Fibroblast of the conjunctiva (primary cell): ENCODE measurements at regions not wholly inside any gene's neighbourhood (a gene's known extent, or its start where the extent isn't known, plus 50 kb on each side); places are given as distances from the start of the nearest gene placed in this dataset.

Experiments used
- DNase-seq: peaks from one replicate; pipeline ENCODE4 v3.0.0-alpha.2; 2010; ENCODE audit warnings: low read depth

GRCh38 chr5:14090755-14091154 is 52.4 kb upstream of the TRIO start:
- DNase-seq: no peak

DNA sequence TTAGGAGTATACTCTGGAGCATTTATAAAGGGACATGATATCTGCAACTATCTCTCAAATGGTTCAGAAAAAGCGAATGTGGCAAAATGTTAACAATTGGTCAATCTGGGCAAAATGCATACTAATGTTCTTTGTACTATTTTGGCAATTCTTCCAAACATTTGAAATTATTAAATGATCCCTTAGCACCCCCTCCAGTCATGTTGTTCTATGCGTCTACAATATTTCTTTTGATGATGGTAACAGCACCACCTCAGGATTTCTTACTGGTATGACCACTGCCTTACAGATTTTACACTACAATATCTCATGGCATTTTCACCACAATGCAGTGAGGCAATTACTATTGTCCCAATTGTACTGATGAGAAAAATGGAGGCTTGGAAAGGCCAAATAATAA is 52.9 kb upstream of the TRIO start:
- DNase-seq: no peak

- DNase-seq: no peak
Observed at GRCh38 chr5:14089198-14089597, 53.9 kb upstream of the TRIO start.

DNA sequence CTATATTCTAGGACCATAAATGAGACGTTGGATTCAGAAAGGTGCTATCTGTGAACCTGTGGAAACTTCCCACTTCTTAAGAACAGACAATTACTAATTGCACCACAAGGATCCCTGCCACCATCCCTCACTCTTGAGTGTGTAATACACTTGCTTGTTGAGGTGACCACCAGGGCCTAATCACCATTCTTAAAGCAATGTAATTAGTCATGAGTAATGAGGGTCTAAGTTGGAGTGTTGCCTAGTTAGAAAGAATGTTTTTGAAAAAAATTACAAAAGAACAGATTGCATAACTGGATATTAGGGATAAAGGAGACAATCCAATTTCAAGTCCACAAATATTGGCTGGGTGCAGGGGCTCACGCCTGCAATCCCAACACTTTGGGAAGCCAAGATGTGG is 56.9 kb upstream of the TRIO start:
- no peak for DNase-seq

DNA sequence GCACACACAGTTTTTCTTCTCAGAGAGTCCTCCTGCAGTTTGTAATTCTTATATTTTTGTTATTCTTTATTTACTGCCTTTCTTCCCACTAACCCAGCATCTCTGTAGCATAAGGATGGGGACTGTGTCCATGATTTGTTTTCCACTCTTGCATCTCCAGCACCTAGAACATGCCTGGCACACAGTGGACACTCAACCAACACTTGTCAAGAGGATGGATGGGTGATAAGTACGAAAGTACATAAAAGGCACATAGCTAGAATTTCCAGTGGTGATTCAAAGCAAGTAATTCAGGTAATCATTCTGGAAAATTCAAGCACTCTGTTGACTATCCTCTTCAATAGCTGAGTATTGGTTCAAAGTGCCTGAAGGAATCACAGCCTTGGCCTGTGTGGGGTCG is 60.2 kb upstream of the TRIO start:
- DNase-seq: no peak

GRCh38 chr5:14082523-14082922 is 60.6 kb upstream of the TRIO start:
- no peak for DNase-seq

GRCh38 chr5:14081791-14082190 is 61.4 kb upstream of the TRIO start:
- no peak for DNase-seq

- no peak for DNase-seq
Observed at GRCh38 chr5:14078716-14079115, 64.4 kb upstream of the TRIO start.

DNA sequence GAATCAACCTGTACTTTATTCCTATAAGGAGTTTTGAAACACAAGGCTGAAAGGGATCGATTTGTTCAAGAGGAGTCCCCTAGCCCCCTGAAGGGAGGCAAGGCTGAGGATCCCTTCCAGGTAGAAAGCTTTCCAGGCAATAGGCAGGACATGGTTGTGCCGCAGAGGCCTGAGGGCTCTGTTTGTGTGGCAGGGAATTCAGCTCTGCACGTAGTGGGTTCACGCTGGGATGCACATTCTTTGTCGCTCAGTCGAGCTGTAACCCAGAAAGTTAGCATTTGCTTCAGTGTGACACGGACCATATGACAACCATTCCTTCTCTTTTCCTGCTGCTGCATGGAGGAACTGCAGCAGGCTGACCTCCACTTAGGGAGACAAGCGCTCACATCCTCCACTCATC is 65.6 kb upstream of the TRIO start:
- no peak for DNase-seq

- no peak for DNase-seq
Observed at GRCh38 chr5:14076561-14076960, 66.6 kb upstream of the TRIO start.

DNA sequence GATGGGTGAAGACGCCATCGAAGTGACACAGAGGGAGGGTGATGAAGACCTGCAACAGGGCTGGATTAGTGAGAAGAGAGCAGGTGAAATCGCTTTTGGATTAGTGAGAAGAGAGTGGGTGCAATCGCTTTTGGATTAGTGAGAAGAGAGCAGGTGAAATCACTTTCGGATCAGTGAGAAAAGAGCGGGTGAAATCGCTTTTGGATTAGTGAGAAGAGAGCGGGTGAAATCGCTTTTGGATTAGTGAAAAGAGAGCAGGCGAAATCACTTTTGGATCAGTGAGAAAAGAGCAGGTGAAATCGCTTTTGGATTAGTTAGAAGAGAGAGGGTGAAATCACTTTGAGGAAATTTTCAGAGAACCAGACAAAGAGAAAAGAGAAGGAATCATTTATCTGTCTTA is 67.2 kb upstream of the TRIO start:
- no peak for DNase-seq

- no peak for DNase-seq
Observed at GRCh38 chr5:14071433-14071832, 71.7 kb upstream of the TRIO start.

GRCh38 chr5:14069021-14069420 is 74.1 kb upstream of the TRIO start:
- no peak for DNase-seq

DNA sequence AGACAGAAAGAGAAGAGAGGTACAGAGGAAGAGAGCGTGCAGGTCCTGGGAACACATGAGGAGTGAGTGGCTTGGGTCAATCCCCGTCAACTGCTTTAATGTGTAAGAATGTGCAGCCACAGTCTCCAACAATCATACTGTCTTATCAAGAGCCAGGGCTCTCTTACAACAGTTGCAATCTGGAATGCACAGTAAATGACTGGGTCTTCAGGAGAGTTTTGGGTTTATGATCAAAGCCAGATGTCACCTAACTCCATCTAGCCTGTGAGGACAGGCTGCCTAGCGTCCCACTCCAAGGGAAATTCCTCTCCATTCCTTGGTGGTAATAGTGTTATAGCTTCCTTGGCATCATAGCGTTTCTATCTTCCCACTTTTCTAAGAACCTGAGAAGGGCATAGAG is 75.0 kb upstream of the TRIO start:
- no peak for DNase-seq

DNA sequence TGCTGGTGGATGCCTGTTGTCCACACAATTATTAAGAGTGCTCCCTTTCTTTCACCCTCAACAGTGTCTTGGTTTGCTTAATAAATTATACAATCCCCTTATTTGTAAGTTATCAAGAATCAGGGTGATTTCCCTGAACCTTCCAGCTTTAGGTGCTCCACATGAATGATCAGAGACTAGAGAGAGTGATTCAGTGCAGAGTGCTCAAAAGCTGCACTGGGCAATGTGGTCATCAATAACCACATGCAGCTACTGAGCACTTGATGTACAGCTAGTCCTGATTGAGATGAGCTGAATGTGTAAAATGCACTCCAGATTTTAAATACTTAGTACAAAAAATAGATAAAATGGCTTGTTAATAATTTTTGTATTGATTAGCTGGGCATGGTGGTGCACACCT is 76.8 kb upstream of the TRIO start:
- no peak for DNase-seq

- DNase-seq: no peak
Observed at GRCh38 chr5:14064841-14065240, 78.3 kb upstream of the TRIO start.

GRCh38 chr5:14063691-14064090 is 79.5 kb upstream of the TRIO start:
- DNase-seq: no peak

DNA sequence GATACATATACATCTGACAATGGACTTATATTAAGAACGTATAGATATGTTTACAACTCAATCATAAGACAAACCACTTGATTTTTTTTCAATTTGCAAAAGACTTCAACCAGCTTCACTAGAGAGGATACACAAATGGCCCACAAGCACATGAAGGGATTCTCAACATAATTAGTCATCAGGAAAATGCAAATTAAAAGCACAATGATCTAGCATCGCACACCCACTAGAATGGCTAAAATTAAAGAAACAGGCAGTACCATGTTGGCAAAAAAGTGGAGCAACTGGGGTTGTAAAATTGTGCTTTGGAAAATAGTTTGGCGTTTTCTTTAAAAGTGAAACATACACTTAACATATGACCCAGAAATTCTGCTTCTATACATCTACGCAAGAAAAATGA is 80.0 kb upstream of the TRIO start:
- no peak for DNase-seq

DNA sequence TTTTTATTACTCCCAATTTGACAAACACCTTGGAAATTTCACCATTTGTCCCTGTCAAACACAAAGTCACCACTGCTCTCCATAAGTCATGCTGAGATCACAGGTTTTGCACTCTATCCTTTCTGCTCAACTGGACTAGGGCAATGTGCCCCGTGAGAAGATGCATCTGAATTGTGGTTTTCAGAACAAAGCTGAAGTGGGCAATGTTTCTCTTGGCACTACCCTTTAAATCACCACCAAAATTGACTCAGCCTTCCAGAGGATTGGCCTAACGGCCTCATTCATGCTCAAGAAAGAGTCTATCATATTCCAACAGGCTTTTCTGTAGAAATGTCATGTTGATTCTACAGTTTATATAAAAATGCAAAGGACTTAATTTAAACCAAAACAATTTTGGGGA is 81.0 kb upstream of the TRIO start:
- no peak for DNase-seq

GRCh38 chr5:14061106-14061505 is 82.0 kb upstream of the TRIO start:
- DNase-seq: no peak

DNA sequence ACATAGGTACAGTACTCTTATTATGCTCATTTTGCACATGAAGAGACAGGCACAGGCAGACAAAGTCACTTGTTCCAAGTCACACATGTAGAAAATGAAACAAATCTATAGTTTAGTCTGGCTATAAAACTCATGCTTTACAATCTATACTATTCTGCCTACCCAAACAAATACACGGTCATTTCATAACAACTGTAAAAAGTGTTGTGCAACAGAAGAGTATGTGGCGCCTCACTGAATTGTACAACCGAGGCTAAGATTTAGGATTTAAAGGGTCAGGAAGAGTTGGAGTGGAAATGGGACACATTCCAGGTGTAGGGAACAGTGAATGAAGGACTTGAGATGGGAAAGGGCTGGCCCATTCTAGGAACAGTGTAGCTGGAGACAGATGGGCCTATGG is 82.9 kb upstream of the TRIO start:
- DNase-seq: no peak

DNA sequence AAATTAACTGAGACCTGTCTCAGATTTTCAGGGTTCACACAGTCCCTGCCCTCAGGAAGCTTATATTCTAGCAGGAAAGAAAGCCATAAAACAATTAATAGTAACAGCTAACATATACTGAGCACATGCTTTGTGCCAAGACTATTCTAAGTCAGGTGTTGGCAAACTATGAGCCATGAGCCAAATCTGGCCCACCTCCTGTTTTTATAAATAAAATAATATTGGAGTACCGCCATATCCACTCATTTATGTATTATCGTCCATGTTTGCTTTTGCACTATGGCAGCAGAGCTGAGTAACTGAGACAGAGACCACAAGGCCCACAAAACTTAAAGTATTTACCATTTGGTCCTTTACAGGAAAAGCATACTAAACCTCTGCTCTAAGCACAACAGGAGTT is 83.3 kb upstream of the TRIO start:
- DNase-seq: no peak

DNA sequence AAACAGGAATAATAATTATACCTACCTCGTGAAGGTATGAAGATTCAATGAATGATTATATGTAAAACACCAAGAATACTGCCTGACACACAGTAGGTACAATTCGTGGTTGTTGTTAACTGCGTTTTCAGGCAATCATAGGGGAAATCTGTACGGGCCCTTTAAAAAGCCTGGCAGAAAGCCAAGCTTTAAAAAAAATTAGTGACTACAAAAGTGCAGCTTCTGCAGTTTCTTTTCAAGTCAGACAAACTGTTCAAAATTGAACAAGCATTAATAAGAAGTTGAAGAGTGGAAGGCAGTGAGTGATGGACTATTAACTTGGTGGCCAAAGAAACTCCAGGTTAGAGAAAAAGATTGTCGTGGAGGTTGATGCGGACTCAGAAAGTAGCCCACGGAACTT is 85.9 kb upstream of the TRIO start:
- DNase-seq: no peak

DNA sequence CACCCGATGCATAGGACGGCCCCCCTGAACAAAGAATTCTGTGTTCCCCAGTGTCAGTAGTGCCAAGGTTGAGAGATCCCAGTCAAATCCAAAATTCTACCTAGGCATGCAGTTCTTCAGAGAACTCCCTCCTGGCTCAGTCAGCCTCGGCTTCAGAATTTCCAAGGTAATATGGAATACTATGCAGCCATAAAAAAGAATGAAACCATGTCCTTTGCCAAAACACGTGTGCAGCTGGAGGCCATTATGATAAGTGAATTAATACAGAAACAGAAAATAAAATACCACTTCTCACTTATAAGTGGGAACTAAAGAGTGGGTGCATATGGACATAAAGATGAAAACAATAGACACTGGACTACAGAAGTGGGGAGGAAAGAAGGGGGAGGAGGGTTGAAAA is 87.1 kb upstream of the TRIO start:
- DNase-seq: no peak
